OCI-LY7 (cell line): ENCODE measurements at regions not wholly inside any gene's neighbourhood (a gene's known extent, or its start where the extent isn't known, plus 50 kb on each side); places are given as distances from the start of the nearest gene placed in this dataset.

Experiments
- CTCF ChIP-seq: fragments of 200-600 bp; sonication (generic); conservative IDR thresholded peaks from 2 replicates; pipeline ENCODE4 v1.5.1; 2014; ENCODE audit warnings: mild to moderate bottlenecking, antibody characterized with exemption, low read length, moderate library complexity, mixed read lengths
- EZH2phosphoT487 ChIP-seq: fragments of 200-600 bp; sonication (generic); IDR thresholded peaks from 2 replicates; pipeline ENCODE4 v1.6.1; 2018; ENCODE audit warnings: low read depth, borderline replicate concordance, mild to moderate bottlenecking, mixed run types, antibody characterized with exemption, low read length, moderate library complexity, mixed read lengths

GRCh38 chr17:22300177-22300576 lies 607.9 kb downstream of the KCNJ18 start:
- no peak for TF ChIP-seq CTCF
- TF ChIP-seq EZH2phosphoT487, result no peak
